OCI-LY1 (cell line): ENCODE measurements at regions not wholly inside any gene's neighbourhood (a gene's known extent, or its start where the extent isn't known, plus 50 kb on each side); places are given as distances from the start of the nearest gene placed in this dataset.

Experiments
- EZH2 ChIP-seq: fragments of 200-600 bp; sonication (generic), shearing (Covaris generic); IDR thresholded peaks from 2 replicates; pipeline ENCODE4 v1.8.0; 2017; ENCODE audit warnings: borderline replicate concordance, mixed run types, mild to moderate bottlenecking, antibody characterized with exemption, low read length, moderate library complexity, mixed read lengths
- TF ChIP-seq, protein P1 (sequence below): fragments of 200-600 bp; sonication (generic), shearing (Covaris generic); IDR thresholded peaks from 2 replicates; pipeline ENCODE4 v1.5.1; 2017; ENCODE audit warnings: mild to moderate bottlenecking, antibody characterized with exemption, low read length, moderate library complexity, mixed read lengths

DNA sequence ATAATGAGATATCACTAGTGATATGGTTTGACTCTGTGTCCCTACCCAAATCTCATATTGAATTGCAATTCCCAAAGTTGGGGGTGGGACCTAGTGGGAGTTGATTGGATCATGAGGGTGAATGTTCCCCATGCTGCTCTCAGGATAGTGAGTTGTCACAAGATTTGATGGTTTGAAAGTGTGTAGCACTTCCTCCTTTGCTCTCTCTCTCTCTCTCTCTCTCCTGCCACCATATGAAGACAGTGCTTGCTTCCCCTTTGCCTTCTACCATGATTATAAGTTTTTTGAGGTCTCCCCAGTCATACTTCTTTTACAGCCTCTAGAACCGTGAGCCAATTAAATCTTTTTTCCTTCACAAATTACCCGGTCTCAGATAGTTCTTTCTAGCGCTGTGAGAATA, 1002.0 kb upstream of the ADGRB3 start:
- TF ChIP-seq, protein P1, sequence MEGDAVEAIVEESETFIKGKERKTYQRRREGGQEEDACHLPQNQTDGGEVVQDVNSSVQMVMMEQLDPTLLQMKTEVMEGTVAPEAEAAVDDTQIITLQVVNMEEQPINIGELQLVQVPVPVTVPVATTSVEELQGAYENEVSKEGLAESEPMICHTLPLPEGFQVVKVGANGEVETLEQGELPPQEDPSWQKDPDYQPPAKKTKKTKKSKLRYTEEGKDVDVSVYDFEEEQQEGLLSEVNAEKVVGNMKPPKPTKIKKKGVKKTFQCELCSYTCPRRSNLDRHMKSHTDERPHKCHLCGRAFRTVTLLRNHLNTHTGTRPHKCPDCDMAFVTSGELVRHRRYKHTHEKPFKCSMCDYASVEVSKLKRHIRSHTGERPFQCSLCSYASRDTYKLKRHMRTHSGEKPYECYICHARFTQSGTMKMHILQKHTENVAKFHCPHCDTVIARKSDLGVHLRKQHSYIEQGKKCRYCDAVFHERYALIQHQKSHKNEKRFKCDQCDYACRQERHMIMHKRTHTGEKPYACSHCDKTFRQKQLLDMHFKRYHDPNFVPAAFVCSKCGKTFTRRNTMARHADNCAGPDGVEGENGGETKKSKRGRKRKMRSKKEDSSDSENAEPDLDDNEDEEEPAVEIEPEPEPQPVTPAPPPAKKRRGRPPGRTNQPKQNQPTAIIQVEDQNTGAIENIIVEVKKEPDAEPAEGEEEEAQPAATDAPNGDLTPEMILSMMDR = no peak
- no peak for TF ChIP-seq EZH2
